ENCODE measurements at regions not wholly inside any gene's neighbourhood (a gene's known extent, or its start where the extent isn't known, plus 50 kb on each side); places are given as distances from the start of the nearest gene placed in this dataset.

- DNase-seq, result no peak
Measured at GRCh38 chr9:135326141-135326540, 153.4 kb upstream of the PPP1R26 start.

- DNase-seq, result no peak
Measured at GRCh38 chr9:135326633-135327152, 152.9 kb upstream of the PPP1R26 start.

GRCh38 chr9:135328485-135329417, 150.8 kb upstream of the PPP1R26 start:
- DNase-seq, result no peak

DNA sequence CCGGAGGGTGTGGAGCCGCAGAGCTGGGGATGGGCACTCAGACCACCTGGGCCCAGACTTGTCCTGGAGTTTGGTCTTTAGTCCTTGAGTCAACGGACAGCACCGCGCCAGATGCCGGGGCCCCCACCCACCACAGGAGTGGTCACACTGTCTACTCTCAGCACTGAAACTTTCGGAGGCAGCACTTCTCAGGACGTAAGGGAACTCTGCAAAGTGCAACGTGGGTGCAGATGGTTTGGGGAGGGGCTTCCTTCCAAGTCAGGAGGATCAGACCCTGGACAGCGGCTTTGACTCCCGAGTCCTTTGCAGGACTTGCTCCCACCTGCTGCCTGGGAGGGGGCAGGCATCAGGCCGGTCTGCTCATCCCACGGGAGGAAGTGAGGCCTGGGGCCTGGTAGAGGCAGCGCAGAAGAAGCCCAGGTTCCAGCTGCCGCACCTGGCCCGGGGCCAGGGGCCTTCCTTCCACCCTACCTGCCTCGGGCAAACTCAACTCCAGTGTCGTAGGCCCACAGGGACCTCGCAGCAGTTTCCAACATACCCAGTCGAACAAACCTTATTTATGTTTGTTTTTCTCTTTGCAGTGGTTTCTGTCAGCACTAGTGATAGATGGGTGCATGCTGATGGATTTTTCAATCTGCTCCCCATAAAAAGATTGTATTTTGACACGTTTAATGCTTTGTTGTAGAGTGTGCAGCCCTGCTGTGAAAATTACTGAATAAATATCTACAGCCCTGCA, 149.8 kb upstream of the PPP1R26 start:
- DNase-seq, result no peak

- DNase-seq, result no peak
Measured at GRCh38 chr9:135330307-135330631, 149.3 kb upstream of the PPP1R26 start.

DNA sequence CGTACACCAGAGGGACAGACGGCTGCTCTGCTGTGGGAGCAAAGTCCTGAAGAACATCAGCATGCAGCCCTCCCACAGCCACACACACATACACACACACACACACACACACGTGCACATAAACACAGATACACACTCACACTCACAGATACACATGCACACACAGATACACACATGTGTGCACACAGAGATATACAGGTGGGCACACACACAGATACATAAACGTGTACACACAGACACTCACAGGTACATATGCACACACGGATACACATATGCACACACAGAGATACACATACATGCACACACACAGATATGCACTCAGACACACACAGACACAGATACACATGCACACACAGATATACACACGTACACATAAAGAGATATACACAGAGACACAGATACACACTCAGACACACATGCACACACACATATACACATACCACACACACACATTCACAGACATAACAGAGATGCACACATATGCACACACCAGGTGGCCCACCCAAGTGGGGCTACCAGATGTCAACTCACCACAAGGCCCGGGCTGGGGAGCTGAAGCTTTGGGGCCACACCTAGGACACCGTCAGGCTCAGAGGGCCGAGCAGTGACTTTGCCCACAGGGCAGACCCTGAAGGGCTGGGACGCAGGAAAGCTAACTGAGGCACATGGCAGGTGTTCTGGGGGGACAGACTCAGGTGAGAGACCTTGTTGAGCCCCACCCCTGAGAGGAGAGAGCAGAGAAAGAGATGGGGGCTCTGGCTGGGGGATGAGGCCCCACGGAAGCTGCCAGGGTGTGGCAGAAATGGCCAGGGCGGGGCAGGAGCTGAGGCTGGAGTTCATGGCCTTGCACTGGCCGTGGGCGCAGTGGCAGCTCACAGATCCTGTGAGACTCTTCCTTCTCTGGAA, 148.6 kb upstream of the PPP1R26 start:
- DNase-seq, result no peak

- no peak for DNase-seq
Measured at GRCh38 chr9:135332516-135332915, 147.1 kb upstream of the PPP1R26 start.

- no peak for DNase-seq
Measured at GRCh38 chr9:135332979-135333748, 146.4 kb upstream of the PPP1R26 start.

- DNase-seq, result no peak
Measured at GRCh38 chr9:135334953-135335460, 144.6 kb upstream of the PPP1R26 start.

DNA sequence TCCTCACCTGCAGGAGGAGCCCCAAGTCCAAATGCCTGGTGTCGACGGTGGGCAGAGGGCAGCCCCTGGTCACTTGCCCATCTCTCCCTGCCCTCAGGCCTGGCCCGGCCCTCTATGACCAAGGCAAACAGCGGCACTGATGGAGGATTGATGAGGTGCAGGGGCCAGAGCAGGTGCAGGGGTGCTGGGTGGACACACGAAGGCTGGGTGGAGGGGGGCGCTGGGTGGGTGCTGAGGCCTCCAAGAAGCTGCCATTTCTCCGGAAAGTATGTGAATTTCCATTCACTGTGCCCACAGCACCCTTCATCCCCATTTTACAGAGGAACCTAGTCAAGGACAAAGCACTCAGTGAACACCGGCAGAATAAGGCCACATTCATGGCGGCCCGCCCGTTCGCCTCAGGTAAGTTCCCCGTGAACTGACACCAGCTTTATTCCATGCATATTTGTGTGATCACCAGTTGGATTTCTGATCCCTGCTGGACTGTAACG, 143.8 kb upstream of the PPP1R26 start:
- no peak for DNase-seq

- DNase-seq, result no peak
Measured at GRCh38 chr9:135336722-135337527, 142.7 kb upstream of the PPP1R26 start.

DNA sequence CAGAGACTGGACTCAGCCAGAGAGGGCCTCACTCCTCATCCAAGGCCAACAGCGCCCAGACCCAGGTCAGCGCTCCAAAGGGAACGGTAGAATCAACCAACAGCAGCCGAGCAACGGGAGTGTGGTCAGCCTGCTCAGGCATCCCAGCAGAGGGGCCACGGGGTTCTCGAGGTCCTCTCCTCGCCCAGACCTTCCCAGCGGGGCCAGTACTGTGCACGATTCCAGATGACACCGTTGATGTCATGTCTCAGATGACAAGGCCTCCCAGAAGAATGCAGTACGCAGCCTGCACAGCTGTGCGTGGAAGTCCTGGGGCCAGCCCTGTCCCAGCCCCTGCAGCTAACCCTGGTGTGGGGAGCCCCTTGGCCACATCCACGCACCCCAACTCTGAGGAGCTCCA, 141.0 kb upstream of the PPP1R26 start:
- no peak for DNase-seq

DNA sequence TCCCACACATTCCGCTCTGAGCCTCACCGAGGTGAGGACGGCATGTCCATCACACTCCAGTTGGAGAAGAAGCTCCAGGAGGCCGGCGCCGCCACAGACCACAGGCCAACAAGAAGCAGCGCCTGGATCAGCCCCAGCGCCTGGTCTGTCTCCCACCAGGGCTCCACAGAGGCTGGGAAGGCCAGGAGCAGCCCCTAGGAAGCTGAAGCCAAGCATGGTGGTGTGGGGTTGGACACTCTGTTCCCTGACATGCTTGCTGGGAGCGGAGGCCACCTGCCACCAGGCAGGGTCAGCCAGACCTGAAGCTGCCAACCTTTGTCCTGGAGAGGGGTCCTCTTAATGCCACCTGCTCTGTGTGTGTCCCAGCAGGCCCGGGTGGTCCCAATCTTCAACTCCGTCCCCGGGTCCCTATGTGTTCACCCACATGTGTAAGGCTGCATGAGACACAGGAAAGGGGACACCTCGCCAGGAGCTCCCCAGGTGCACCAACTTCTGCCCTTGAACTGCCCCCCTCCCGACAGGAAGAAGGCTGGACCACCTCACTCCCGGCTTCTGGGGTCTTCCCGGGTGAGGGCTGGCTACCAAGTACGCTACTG, 140.1 kb upstream of the PPP1R26 start:
- no peak for DNase-seq

GRCh38 chr9:135340143-135340655, 139.4 kb upstream of the PPP1R26 start:
- no peak for DNase-seq

- no peak for DNase-seq
Measured at GRCh38 chr9:135340726-135341475, 138.7 kb upstream of the PPP1R26 start.

GRCh38 chr9:135341612-135342169, 137.9 kb upstream of the PPP1R26 start:
- no peak for DNase-seq

GRCh38 chr9:135342206-135343130, 137.1 kb upstream of the PPP1R26 start:
- DNase-seq, result no peak

DNA sequence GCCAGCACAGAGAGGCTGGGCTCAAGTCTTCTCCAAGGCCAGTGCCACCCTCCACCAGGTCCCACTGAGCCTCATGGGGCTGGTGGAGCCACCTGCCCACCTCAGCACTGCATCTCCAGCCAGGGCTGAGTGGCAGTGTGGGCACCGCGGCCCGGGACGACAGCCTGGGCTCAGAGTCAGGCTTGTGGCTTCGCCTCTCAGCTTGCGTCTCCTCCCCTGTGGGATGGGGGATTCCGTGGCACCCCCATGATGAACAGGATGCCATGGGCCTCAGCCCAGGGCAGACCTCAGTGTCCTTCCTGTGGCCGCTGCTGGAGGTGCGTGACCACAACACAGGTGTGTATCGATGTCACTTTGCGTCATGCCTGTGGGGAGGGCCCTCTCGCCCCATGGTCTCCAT, 136.4 kb upstream of the PPP1R26 start:
- no peak for DNase-seq
